GM18508 (cell line): ENCODE measurements at regions not wholly inside any gene's neighbourhood (a gene's known extent, or its start where the extent isn't known, plus 50 kb on each side); places are given as distances from the start of the nearest gene placed in this dataset.

Source experiments
- ATAC-seq: cut with Tn5 transposase; IDR thresholded peaks from one replicate; pipeline ENCODE4 v1.9.1; 2021; ENCODE audit warnings: moderate number of reproducible peaks; ENCODE audit not compliant: insufficient read depth, unreplicated experiment

- ATAC-seq, result no peak
These were observed 109.0 kb upstream of the CXCR4 start for GRCh38 chr2:136226903-136227302.

GRCh38 chr2:136225950-136226835 lies 108.2 kb upstream of the CXCR4 start:
- ATAC-seq, result peak; percentile 77

GRCh38 chr2:136223274-136223673 lies 105.3 kb upstream of the CXCR4 start:
- ATAC-seq, result no peak

GRCh38 chr2:136222862-136223261 lies 104.9 kb upstream of the CXCR4 start:
- ATAC-seq, result no peak

GRCh38 chr2:136221026-136221425 lies 103.1 kb upstream of the CXCR4 start:
- ATAC-seq, result no peak

GRCh38 chr2:136219963-136220362 lies 102.0 kb upstream of the CXCR4 start:
- no peak for ATAC-seq

GRCh38 chr2:136219341-136219740 lies 101.4 kb upstream of the CXCR4 start:
- no peak for ATAC-seq

- no peak for ATAC-seq
These were observed 100.0 kb upstream of the CXCR4 start for GRCh38 chr2:136217996-136218395.

- ATAC-seq, result no peak
These were observed 98.0 kb upstream of the CXCR4 start for GRCh38 chr2:136215908-136216472.

- ATAC-seq, result no peak
These were observed 97.5 kb upstream of the CXCR4 start for GRCh38 chr2:136215449-136215848.

- peak; percentile 33 for ATAC-seq
These were observed 96.6 kb upstream of the CXCR4 start for GRCh38 chr2:136214307-136215200.

- ATAC-seq, result no peak
These were observed 95.9 kb upstream of the CXCR4 start for GRCh38 chr2:136213836-136214235.

- peak; percentile 61 for ATAC-seq
These were observed 94.8 kb upstream of the CXCR4 start for GRCh38 chr2:136212426-136213378.

GRCh38 chr2:136211701-136212100 lies 93.8 kb upstream of the CXCR4 start:
- ATAC-seq, result no peak

- ATAC-seq, result no peak
These were observed 92.9 kb upstream of the CXCR4 start for GRCh38 chr2:136210822-136211221.

- no peak for ATAC-seq
These were observed 92.5 kb upstream of the CXCR4 start for GRCh38 chr2:136210455-136210805.

- ATAC-seq, result no peak
These were observed 91.9 kb upstream of the CXCR4 start for GRCh38 chr2:136209561-136210454.

- no peak for ATAC-seq
These were observed 90.9 kb upstream of the CXCR4 start for GRCh38 chr2:136208682-136209420.
